GM18868 (cell line): ENCODE measurements at regions not wholly inside any gene's neighbourhood (a gene's known extent, or its start where the extent isn't known, plus 50 kb on each side); places are given as distances from the start of the nearest gene placed in this dataset.
A peak's percentile ranks its signal among the peaks of the same experiment; 100 is the strongest.
"Not testable (repeated sequence)": the region's sequence is repeated elsewhere in the genome, so short reads cannot be mapped to it uniquely, and the experiment has no call there.

Experiments
- ATAC-seq: cut with Tn5 transposase; IDR thresholded peaks from one replicate; pipeline ENCODE4 v1.9.1; 2021; ENCODE audit warnings: mild to moderate bottlenecking, moderate library complexity; ENCODE audit not compliant: unreplicated experiment

DNA sequence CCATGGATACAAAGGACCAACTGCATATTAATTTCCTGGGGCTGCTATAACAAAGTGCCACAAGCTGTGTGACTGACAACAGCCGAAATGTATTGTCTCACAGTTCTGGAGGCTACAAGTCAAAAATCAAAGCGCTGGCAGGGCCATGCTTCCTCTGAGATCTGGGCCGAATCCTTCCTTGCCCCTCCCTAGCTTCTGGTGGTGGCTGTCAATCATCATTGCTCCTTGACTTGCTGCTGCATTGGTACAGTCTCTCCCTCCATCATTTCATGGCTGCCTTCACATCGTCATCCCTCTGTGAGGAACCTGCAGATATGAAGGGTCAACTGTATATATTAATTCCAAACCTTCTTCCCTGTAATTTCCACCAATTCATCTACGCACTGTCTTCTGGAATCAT, 118.3 kb downstream of the EXOC5 start:
- ATAC-seq = no peak

DNA sequence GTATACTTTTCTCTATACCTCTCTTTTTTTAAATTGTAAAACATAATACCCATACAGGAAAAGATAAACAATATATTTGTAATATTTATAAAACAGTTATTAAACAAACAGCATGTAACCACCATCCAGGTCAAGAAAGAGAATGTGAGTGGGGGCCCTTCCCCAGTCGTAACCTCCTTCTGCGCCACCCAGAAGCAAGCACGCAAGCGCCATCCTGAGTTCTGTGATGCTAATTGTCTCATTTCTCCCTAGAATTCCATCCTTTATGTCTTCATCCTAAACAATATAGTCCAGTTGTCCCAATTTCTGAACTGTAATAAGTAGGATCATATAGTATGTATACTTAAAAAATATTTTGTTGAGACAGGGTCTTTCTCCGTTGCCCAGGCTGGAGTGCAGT, 129.5 kb downstream of the EXOC5 start:
- ATAC-seq = no peak

DNA sequence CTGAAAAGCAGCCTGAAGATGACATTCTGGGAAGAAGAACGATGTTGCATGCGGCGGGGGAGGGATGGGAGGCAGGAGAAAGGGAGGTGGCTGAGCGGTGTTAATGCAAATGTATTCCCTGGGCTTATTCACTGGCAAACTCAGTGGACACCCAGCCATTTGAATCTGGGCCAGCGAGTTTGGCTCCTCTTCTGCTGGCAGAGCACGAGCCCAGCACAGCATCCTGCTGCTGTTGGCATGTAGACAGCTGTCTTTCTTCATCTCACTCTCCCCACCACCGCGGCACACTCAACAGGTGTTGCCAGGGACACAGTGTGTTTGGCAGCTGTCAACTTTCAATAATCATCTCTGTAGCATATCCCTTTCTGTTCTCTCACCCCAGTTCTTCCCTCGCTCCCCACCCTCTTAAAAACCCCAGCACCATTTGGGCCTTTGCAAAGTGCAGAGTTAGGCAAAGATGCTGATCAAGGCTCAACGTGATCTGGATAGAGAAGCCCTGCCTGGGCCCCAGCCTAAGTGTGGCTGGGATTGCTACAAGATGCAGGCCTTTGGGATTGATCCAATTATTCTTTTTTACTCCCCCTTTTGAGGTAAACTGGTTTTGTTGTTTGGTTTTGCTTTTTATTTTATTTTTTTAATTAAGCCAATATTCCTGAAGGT, 131.9 kb downstream of the EXOC5 start:
- ATAC-seq = no peak

DNA sequence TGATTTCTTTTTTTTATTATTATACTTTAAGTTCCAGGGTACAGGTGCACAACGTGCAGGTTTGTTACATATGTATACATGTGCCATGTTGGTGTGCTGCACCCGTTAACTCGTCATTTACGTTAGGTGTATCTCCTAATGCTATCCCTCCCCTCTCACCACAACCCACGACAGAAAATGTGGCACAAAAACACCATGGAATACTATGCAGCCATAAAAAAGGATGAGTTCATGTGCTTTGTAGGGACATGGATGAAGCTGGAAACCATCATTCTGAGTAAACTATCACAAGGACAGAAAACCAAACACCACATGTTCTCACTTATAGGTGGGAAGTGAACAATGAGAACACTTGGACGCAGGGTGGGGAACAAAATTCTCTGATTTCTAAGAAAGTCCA, 140.9 kb downstream of the EXOC5 start:
- ATAC-seq = not testable (repeated sequence)

DNA sequence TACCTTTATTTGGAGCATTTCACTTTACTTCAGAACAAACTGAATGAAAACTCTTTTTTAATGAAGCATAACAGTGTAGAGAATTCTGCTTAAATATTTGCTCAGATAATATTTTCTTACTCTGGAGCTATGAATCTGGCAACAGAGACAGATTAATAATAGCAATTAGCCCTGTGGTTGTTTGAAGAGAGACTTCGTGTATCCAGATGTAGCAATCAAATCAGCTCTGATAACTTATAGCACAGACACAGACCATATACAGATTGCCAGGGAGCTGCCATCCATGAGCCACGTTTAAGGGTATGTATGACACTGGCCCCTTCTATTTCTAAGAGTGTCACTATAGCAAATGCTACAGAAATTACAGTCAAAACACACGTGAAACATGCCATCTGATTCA, 146.6 kb downstream of the EXOC5 start:
- no peak for ATAC-seq

DNA sequence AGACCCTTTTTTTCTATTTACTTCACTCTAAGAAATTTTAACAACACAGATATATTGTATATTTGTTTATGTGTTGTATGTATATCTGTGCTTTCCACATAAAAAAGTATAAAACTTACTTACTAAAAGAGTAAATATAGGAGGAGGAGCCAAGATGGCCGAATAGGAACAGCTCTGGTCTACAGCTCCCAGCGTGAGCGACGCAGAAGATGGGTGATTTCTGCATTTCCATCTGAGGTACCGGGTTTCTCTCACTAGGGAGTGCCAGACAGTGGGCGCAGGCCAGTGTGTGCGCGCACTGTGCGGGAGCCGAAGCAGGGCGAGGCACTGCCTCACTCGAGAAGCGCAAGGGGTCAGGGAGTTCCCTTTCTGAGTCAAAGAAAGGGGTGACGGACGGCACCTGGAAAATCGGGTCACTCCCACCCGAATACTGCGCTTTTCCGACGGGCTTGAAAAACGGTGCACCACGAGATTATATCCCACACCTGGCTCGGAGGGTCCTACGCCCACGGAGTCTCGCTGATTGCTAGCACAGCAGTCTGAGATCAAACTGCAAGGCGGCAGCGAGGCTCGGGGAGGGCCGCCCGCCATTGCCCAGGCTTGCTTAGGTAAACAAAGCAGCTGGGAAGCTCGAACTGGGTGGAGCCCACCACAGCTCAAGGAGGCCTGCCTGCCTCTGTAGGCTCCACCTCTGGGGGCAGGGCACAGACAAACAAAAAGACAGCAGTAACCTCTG, 156.5 kb downstream of the EXOC5 start:
- not testable (repeated sequence) for ATAC-seq

DNA sequence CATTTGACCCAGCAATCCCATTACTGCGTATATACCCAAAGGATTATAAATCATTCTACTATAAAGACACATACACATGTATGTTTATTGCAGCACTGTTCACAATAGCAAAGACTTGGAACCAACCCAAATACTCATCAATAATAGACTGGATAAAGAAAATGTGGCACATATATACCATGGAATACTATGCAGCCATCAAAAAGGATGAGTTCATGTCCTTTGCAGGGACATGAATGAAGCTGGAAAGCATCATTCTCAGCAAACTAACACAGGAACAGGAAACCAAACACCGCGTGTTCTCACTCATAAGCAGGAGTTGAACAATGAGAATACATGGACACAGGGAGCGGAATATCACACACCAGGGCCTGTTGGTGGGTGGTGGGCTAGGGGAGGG, 158.3 kb downstream of the EXOC5 start:
- not testable (repeated sequence) for ATAC-seq

DNA sequence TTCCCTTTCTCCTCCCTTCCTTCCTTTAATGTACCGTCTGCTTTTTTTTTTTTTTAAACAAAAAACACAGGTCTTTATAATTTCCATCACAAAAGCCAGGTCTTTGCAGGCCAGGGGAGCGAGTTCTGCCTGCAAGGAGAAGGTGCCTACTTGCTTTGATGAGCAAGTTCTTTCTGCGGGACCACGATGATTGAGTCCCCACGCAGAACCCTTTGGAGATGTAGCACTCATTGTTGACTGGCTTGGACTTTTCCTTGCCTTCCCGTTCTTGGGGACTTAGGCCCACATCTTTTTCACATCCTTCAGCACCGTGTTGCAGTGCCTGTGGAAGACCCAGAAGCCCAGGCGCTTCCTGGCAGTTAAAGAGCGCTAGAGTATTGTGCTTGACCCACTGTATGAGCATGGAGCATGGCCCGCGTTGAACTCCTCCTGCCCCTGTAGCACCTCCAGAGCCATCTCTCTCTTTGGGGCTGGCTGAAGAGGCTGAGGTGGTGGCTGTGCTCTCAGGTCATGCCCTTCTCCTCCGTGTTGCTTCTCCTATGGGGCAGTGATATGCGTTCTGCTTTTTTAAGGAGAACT, 177.6 kb downstream of the EXOC5 start:
- ATAC-seq = no peak

DNA sequence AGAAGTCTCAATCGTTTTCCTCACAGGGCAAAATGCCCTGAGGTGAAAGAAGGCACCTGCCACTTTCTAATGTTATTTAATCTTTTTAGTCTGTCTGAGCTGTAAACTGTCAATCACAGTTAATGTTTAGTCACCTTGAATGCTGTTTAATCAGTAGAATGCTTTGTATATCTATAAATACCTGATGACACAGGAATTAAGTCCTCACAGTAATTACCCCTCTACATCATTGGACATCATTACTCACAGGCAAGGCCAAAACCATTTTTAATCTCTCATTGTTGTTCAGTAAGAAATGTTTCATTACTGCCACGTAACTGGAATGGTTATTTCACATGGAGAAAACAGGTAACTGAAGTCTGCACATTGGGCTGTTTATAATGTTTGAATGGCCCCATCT, 178.8 kb downstream of the EXOC5 start:
- no peak for ATAC-seq

DNA sequence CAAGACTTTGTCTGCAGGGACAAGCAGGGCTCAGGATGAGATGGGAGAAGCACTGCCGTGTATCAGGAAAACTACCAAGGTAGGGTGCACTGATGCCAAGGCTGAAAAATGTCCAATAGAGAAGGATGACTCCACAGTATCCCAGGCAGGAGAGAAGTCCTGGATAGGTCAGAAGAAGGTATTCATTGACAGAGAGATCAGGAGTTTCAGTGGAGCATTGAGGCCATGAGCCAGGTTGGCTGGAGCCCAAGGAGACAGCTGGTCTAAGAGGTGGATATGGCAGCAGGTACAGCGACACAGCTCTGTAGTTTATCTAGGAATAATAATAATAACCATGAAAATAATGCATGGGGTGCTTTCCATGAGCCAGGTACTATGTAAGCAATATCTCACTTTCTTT, 180.9 kb downstream of the EXOC5 start:
- ATAC-seq = no peak

DNA sequence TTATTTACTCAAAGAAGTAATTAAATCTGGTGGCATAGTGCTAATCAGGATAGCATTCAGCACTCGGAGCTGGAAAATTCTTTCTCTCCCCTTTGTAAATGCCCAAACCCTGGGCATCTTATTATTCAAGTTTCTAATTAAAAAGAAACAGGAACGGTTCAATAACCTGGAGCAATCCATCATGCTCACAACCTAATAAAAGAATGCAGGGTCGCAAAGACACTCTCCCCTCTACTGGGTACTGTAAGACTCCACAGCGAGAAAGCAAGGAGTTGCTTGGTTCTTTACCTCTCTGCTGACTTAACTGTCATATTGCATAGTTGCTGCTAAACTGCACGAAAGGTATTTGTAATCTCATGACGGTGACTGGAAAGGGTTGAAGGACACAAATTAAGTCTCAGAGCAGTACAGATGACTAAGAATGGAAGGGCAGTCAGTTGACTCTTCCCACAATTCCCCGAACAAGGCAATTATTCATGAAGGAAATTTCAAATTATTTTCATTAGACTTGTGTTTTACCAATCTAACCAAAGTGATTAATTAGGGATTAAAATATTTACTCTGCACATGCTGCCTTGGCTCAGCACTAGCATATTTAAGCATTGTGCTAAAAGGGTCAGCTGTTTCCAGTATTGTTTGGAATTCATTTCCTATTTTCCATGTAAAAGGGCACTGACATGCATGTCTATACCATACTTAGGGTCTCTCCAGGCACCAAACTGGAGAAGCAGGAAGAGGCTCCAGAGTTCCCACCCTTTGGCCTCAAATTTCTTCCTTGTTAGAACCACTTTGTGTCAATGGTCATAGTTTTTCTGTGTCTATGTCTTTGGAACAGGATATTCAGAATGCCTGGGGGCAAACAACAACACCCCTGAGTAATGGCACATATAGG, 182.2 kb downstream of the EXOC5 start:
- no peak for ATAC-seq

DNA sequence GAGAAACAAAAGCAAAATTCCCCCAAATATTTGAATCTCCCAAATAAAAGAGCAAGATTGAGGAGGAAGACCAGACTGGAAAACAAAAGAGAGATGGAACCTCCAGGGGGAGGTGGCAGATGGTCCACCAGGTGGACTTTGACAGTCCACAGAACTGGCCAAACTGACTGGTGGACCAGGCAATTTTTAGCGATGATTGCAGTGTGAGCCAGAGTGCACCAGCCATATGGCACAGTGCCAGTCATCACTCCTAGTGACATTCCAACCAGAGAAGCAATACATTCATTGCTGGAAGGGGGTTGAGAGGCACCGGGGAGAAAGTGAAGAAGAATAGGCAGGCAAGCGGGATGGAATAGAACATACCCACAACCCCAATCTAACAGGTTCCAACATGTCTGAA, 182.9 kb downstream of the EXOC5 start:
- ATAC-seq = no peak

DNA sequence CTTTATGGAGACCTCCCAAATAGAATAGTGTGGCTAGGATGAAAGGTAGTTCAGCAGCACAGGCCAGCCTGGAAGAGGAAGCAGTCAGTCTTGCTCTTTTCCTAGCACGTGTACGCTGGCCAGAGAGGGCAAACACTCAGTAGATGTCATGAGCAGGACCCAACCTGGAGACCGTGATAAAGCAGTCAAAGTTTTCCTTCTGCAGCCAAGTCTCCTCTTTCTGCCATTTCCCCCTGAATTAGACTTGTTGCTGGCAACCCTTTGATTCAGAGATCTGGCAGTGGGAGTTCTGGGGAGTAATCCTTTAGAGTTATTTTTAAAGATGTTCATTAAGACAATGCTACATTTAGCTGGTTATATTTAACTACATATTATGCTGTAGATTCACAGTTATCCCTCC, 183.7 kb downstream of the EXOC5 start:
- ATAC-seq = no peak

DNA sequence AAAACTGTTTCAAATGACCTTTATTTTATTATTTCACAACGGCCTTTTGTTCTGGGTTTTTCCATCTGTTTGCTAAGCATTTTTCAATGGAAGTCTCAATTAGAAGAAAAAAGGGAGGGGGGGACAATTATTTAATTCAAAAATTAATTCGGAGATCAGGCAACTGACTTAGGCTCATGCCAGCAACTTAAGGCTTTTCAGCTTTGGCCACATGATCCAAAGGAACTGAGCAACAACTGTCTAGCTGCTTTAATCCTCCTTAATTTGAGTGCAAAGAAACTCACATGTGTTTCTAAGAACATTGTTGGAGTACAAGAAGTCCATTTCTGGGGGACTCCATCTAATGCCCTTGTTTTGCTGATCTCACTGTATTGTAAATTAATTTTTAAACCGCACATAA, 188.0 kb downstream of the EXOC5 start:
- no peak for ATAC-seq

DNA sequence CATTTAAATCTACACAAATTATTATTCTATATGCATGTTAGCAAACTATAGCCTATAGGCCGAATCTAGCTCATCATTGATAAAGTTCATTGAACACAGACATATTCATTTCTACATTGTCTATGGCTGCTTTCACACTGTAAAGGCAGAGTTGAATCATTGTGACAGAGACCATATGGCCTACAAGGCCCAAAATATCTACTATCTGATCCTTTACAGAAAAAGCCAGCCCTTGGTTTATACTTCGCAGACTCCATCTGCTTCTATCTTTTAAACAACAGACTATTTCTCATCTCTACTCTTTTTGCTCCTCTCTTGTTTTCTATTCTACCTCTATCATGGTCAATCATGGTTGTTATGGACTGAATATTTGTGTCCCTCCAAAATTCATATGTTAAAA, 190.7 kb downstream of the EXOC5 start:
- ATAC-seq = no peak

DNA sequence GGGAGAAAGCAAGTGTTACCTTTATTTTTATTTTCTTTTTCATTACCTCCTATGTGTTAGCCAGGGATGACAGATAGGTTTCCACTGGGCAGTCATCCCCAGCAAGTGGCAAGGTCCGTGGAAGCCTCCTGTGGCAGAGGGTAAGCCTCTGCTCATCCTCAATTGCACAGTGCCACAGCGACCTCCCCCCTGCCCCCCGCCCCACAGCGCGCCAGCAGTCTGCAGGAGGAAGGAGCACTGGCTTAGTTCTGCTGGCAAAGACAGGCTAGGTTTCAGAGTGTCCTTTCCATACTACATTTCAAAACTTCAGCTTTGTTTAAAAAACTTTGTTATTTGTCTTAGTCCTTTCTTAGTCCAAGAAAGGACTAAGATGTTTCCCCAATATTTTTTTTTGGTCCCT, 194.7 kb downstream of the EXOC5 start:
- no peak for ATAC-seq

DNA sequence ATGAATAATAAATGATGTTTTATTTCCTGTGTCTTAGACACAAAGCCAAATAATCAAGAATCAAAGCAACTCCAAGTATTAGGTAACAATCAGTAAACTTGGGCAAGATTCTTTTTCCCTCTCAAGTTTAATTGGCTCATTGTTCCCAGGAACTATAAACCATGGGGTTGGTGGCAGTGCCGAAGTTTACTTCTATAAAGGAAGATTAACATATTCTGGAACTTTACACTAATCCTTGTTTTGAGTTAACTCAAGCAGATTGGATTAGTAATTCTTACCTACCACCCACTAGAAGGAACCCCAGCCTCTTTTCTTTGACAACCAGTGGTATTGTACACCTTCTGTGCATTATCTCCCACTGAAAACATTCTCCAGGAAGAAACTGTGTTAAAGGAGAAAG, 197.1 kb downstream of the EXOC5 start:
- ATAC-seq = no peak

DNA sequence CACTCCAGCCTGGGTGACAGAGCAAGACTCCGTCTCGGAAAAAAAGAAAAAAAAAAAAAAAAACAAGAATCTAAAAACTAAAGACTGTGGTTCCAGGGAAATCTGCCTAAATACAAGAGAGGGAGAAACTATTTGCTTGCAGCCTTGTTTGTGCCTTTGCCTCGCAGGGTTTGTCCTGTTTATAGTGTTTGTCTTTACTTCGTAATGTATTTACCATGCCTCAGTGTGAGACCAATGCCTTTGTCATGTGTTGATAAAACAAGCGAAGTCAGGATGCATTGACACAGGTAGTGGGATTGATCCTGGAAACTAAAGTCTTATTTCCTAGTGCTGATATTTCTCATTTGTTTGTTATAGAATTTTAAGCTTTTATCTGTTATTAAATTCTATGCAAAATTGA, 199.0 kb downstream of the EXOC5 start:
- no peak for ATAC-seq

DNA sequence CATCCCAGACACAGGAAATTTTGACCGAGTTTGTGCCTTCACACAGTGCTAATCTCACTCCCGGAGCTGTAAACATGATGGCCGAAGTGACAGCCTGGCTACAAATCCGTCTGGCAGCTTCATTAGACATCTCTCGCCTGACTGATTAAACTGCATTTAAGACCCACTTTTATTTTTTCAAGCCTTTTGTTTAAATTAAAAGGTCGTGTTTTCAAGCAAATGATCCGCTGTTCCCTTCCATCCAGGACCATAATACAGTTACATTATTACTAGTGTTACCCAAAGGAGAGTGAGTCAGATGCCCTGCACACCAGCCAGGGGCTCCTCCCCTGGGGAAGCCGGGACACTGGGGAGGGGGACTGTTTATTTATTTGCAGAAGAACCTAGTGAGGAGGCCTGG, 200.2 kb downstream of the EXOC5 start:
- no peak for ATAC-seq

DNA sequence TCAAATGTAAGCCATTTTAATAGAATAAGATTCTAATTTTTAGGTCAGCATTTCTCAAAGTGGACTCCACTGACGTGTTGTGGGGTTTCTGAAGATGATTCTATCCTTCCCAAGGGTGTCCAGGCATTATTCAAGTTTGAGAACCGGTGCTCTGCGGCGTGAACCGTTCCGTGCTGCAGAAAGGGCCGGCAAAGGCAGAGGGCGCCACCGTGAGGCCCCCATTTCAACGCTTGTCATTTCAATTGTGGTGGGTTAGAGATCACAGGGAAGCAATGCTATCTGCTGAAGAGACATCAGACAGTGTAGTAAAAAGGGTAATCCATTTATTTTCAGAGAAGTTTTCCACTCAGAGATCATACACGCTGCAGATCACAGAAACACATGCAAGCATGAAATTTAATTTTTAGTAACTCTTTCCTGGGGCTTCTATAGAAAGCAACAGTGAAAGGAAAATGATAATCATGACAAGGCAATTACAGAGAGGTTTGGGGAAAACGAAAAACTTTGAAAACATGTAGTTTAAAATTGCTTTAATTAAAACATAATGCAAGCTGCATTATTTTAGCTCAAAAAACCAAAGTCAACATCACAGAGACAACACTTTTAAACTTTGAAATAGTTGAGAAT, 201.7 kb downstream of the EXOC5 start:
- peak; percentile 91 for ATAC-seq

DNA sequence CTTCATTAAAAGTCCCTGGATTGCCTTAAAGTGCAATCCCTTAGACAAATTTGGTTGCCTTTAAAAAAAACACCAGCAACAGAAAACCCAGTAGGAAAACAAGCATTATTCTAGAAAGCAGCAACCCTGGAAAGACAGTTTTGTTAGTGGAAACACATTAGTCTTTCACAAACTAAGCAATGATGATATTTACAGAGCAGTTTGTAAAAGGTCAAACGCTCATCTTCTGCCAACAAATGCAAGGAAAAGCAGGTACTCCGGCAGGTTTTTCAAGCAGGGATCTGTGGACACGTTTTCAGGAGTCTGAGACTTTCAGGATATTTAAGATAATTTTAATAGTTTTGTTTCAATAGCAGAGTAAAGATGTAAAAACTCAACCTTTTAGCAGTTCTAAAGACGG, 202.2 kb downstream of the EXOC5 start:
- no peak for ATAC-seq
